ENCODE measurements at regions not wholly inside any gene's neighbourhood (a gene's known extent, or its start where the extent isn't known, plus 50 kb on each side); places are given as distances from the start of the nearest gene placed in this dataset.

DNA sequence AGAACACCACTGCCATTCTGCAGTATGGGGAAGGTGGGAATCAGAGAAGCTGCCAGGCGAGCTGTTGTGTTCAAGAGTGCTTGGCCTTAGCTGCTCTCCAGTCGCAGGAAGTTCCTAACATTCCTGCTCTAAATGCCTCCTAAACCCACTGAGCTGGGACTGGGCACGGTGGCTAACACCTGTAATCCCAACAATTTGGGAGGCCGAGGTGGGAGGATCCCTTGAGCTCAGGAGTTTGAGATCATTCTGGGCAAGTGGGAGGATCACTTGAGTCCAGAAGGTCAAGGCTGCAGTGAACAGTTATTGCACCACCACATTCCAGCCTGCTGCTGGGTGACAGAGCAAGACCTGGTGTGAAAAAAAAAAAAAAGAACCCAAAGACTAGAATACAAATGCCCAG is 690.3 kb upstream of the FAM241A start:
- TF ChIP-seq POLR2A (IDR thresholded peaks at IDR 0.05; ENCODE audit: low read length) (no peak), GATA1 (IDR thresholded peaks at IDR 0.05; ENCODE audit: low read depth, low read length) (no peak)
